GM18499 (cell line): ENCODE measurements at regions not wholly inside any gene's neighbourhood (a gene's known extent, or its start where the extent isn't known, plus 50 kb on each side); places are given as distances from the start of the nearest gene placed in this dataset.

Experiments used
- ATAC-seq: cut with Tn5 transposase; IDR thresholded peaks from one replicate; pipeline ENCODE4 v1.9.1; 2021; ENCODE audit warnings: moderate number of reproducible peaks; ENCODE audit not compliant: insufficient read depth, unreplicated experiment

- ATAC-seq = no peak
Observed at GRCh38 chr9:80964374-80964773, 725.0 kb downstream of the TLE1 start.

GRCh38 chr9:80957801-80958200 lies 731.5 kb downstream of the TLE1 start:
- ATAC-seq = no peak

DNA sequence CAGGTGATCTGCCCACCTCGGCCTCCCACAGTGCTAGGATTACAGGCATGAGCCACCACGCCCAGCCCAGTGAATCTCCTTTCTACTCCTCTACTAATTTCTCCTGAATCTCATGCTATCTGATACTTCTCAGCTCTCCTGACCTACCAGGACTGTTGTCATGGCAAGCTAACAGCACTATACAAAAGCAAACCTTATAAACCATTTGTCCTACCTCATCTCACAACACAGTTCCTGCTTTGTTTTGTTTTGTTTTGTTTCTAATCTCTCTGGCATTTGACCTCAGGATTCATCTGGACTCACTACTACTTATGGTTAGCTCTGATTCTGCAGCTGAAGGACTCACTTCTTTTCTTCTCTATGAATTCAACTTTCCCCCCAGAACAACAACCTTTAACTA lies 734.8 kb downstream of the TLE1 start:
- ATAC-seq = no peak

GRCh38 chr9:80952363-80952922 lies 736.9 kb downstream of the TLE1 start:
- ATAC-seq = no peak

DNA sequence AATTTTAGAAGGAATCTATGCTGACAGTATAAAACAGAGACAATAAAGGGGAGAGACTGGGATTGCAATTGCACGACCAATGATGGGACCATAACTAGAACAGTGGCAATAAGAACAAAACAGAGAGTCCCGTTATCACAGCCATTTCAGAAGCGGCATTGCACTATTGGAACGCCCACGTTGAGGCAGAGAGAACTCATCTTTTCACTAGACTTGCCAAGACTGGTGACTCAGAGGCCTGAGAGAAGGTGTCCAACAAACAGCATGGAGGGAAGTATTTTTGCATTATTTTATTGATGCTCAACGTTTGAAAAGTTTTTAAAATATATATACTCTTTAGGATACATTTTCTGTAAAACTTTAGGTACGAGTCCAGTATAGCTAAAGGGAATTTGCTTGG lies 737.7 kb downstream of the TLE1 start:
- no peak for ATAC-seq

DNA sequence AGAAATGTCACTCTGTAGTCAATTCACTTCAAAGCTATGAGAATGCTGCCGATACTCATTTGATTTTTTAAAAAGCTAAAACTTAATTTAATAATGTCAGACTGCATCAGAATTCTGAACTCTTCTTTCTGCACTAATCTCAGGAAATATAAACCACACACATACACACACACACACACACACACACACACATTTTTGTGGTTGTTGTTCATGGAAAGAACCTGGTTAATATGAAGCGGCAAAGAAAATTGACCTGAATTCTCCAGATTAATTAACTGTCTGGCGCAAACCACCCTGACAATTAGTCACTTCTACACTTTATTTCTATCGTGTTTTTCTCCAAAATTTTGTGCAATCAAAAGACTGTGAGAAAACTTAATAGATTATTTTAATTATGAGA lies 740.5 kb downstream of the TLE1 start:
- no peak for ATAC-seq

DNA sequence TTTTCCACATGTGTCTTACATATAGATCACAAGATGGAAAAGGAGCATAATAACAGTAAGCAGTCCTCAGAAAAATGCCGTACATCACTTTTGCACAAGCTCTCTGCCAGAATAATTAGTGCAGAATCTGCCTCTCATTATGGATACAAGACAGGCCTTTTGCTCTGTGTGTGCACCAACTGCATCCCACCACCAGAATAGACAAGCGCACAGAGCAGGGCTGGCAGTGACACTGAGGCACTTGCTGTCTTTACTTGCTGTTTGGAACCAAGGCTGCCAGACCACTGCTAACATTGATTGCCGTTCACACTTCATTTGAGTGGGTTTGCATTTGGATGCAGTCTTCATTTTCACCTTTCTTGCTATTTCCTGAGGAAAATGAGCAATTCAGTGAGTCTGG lies 741.3 kb downstream of the TLE1 start:
- no peak for ATAC-seq

DNA sequence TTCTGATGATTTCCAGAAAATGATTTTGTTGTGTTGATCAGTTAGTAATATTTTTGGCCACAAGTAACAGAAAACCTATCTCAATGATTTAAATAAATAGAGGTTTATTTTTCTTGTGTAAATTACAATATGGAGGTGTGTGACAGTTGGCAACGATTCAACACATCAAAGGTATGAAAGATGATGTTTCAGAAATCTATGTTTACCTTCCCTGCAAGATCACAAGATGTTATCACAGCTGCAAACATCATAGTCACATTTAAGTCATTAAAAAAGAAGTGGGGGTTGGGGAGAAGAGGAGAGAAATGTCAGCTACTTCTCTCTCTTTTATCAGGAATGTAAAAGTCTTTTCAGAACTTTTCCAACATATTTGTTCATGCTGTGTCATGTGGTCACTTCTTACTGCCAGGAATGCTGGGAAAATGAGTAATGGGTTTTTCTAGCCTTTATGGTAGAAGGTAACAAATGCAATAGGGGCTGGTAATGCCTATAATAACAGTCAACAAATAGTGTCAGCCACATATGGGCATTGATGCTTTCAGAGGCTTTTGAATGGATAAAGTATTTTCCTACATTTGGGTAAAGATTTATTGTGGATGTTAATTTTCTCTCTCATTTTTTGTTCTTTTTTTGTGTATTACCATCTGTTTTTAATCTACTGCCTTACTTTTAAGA lies 742.7 kb downstream of the TLE1 start:
- ATAC-seq = no peak

GRCh38 chr9:80945436-80945835 lies 743.9 kb downstream of the TLE1 start:
- no peak for ATAC-seq

- no peak for ATAC-seq
Observed at GRCh38 chr9:80937645-80938044, 751.7 kb downstream of the TLE1 start.

DNA sequence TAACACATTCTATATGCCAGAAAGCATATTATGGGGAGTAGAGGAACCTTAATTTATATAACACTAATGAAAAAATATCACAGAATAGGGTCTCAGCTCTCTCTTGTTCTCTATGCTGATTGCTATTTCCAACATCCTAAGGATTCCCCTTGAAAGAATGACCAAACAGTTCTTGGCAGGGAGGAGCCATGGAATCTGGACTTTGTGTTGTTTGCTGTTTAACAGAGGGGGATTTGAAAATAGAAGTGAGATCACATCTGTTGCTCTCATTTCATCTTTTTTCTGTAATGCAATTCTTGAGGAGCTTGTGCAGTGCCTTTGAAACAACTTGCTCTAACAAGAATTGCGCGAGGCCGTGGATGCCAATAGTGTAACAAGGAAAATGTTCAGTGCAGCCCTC lies 755.3 kb downstream of the TLE1 start:
- ATAC-seq = no peak

GRCh38 chr9:80932947-80933780 lies 756.2 kb downstream of the TLE1 start:
- ATAC-seq = no peak

DNA sequence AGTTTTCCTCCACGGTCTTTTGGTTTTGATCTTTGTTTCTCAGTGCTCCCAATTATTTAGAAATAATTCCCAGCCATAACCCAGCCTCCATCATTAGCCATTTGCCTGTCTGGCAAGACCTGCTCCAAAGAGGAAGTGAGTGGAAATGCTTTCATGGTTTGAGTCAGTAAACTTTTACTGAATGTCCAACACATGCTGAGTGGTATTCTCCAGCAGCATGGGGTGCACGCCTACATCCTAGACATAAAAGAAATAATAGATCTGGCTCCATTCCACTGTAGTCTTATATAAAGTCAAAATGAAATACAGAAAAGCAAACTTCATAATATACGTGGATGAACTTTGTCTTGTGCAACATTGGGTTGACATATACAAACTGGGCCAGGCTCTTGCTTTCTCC lies 757.2 kb downstream of the TLE1 start:
- ATAC-seq = no peak

GRCh38 chr9:80931163-80931562 lies 758.2 kb downstream of the TLE1 start:
- ATAC-seq = no peak

GRCh38 chr9:80928697-80929096 lies 760.6 kb downstream of the TLE1 start:
- no peak for ATAC-seq

- no peak for ATAC-seq
Observed at GRCh38 chr9:80926611-80927010, 762.7 kb downstream of the TLE1 start.

DNA sequence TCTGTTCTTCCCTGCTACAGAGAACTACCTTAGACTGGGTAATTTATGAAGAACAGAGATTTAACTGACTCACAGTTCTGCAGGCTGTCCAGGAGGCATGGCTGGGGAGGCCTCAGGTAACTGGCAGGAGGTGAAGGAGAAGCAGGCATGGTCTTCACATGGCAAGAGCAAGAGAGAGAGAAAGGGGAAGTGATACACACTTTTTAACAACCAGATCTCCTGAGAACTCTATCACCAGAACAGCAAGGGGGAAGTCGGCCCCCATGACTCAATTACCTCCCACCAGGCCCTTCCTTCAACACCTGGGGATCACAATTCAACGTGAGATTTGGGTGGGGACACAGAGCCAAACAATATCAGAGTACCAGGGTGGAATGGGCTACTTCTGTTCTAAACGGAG lies 766.8 kb downstream of the TLE1 start:
- ATAC-seq = no peak

DNA sequence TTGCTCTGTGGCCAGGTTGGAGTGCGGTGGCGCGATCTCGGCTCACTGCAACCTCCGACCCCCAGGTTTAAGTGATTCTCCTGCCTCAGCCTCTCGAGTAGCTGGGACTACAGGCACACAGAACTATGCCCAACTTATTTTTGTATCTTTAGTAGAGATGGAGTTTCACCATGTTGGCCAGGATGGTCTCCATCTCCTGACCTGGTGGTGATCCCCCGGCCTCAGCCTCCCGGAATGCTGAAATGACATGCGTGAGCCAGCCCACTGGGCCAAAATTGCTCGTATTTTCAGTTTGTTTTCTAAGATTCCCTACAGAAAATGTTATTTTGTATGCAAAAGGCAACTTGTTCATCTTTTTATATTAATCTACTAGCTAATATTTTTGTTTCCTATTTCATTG lies 782.6 kb downstream of the TLE1 start:
- no peak for ATAC-seq

DNA sequence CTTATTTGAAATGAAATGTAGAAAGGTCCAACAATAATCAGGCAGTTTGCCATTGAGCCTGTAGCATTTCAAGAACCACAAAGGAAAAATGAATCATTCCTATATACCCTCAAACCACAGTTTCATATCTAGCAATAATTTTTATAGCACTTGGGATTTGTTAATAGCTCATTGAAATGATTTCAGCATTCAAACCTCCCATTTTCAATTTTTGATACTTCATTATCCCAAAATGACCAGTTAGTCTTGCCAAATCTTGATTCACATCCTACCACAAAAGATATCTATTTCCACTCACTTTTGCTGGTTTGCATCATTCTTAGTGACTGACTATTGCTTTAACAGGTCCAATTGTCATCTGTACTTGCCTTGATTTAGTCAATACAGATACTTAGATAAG lies 790.1 kb downstream of the TLE1 start:
- no peak for ATAC-seq

- no peak for ATAC-seq
Observed at GRCh38 chr9:80893190-80893589, 796.2 kb downstream of the TLE1 start.

- ATAC-seq = no peak
Observed at GRCh38 chr9:80892703-80893102, 796.6 kb downstream of the TLE1 start.

DNA sequence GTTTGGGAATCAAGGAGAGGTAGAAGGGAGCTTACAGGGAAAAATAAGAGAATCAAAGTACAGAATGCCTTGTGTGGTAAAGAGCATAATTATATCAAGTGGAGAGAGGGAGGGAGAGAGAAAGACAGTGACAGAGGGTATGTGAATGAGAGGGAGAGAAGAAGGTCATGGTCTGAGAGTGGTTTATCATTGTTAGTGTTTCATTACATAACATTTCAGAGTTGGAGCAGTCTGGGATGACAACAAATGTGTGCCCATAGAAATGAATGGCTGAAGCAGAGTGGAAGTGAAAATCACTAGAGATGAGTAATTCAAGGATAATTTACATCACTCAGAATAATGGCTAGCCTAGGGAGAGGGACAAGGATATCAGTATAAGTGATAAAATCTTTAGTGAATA lies 799.2 kb downstream of the TLE1 start:
- no peak for ATAC-seq
